IPS DF 19.7 (cell line): ENCODE measurements at regions not wholly inside any gene's neighbourhood (a gene's known extent, or its start where the extent isn't known, plus 50 kb on each side); places are given as distances from the start of the nearest gene placed in this dataset.
"Not testable (repeated sequence)": the region's sequence is repeated elsewhere in the genome, so short reads cannot be mapped to it uniquely, and the experiment has no call there.

Source experiments
- DNase-seq: peaks from one replicate; pipeline ENCODE4 v3.0.0-alpha.2; 2013; ENCODE audit warnings: low read depth, low spot score

GRCh38 chr1:58968360-58968952 is 184.6 kb upstream of the JUN start:
- no peak for DNase-seq

- DNase-seq = not testable (repeated sequence)
These were observed 185.3 kb upstream of the JUN start for GRCh38 chr1:58969176-58969575.

- no peak for DNase-seq
These were observed 187.8 kb upstream of the JUN start for GRCh38 chr1:58971629-58972140.

GRCh38 chr1:58975888-58976287 is 192.0 kb upstream of the JUN start:
- no peak for DNase-seq

GRCh38 chr1:58976294-58976693 is 192.4 kb upstream of the JUN start:
- DNase-seq = no peak

- DNase-seq = no peak
These were observed 193.8 kb upstream of the JUN start for GRCh38 chr1:58977598-58977997.

- DNase-seq = no peak
These were observed 194.2 kb upstream of the JUN start for GRCh38 chr1:58978096-58978495.

GRCh38 chr1:58979086-58979485 is 195.2 kb upstream of the JUN start:
- DNase-seq = no peak

- no peak for DNase-seq
These were observed 195.8 kb upstream of the JUN start for GRCh38 chr1:58979677-58980076.

GRCh38 chr1:58981392-58981791 is 197.5 kb upstream of the JUN start:
- DNase-seq = peak; percentile 3

- no peak for DNase-seq
These were observed 198.6 kb upstream of the JUN start for GRCh38 chr1:58982259-58982998.

GRCh38 chr1:58983162-58983561 is 199.3 kb upstream of the JUN start:
- no peak for DNase-seq

GRCh38 chr1:58983633-58984245 is 199.9 kb upstream of the JUN start:
- DNase-seq = no peak

GRCh38 chr1:58986996-58987767 is 203.3 kb upstream of the JUN start:
- no peak for DNase-seq

GRCh38 chr1:58988752-58989151 is 204.9 kb upstream of the JUN start:
- DNase-seq = no peak

GRCh38 chr1:58989845-58990244 is 206.0 kb upstream of the JUN start:
- no peak for DNase-seq

GRCh38 chr1:58991305-58991704 is 207.5 kb upstream of the JUN start:
- no peak for DNase-seq

- no peak for DNase-seq
These were observed 208.8 kb upstream of the JUN start for GRCh38 chr1:58992643-58993042.

- DNase-seq = no peak
These were observed 209.6 kb upstream of the JUN start for GRCh38 chr1:58993403-58993802.

- DNase-seq = no peak
These were observed 210.8 kb upstream of the JUN start for GRCh38 chr1:58994664-58995063.

- DNase-seq = no peak
These were observed 212.7 kb upstream of the JUN start for GRCh38 chr1:58996341-58997059.

- DNase-seq = no peak
These were observed 213.2 kb upstream of the JUN start for GRCh38 chr1:58997060-58997411.
